Right lobe of liver (tissue), 4 donors: ENCODE measurements at regions not wholly inside any gene's neighbourhood (a gene's known extent, or its start where the extent isn't known, plus 50 kb on each side); places are given as distances from the start of the nearest gene placed in this dataset.

ENCODE experiments used
- CTCF ChIP-seq, 4 donors: fragments of 200-600 bp in 3 of 4; fragments of 450-650 bp in 1 of 4; IDR thresholded peaks; one replicate each; pipeline versions ENCODE4 v1.5.1 to v1.8.0; 2016 to 2022; ENCODE audit warnings: antibody characterized with exemption in 4 of 4, mild to moderate bottlenecking in 2 of 4
- POLR2A ChIP-seq: fragments of 450-650 bp; IDR thresholded peaks from one replicate; pipeline ENCODE4 v1.6.1; 2017; ENCODE audit warnings: antibody characterized with exemption, mild to moderate bottlenecking
- donor health status: DM: no; HTN: no; CAD: no.
- donor health status: DM: no; HTN: no; CAD: no.
- donor health status: DM: no; HTN: yes; CAD: no.

- TF ChIP-seq CTCF (IDR thresholded peaks at IDR 0.05), result no peak
- no peak for TF ChIP-seq POLR2A
These were observed 1042.8 kb downstream of the BRD1 start for GRCh38 chr22:48784701-48785503.
